Caco-2 (cell line): ENCODE measurements at regions not wholly inside any gene's neighbourhood (a gene's known extent, or its start where the extent isn't known, plus 50 kb on each side); places are given as distances from the start of the nearest gene placed in this dataset.

Source experiments
- BruUV-seq: library from RNA; stranded (reverse); fragments of 400-500 nt; replicated peaks from 2 replicates; lab custom pipeline; 2021; lab: Mats Ljungman, UMichigan
- CTCF ChIA-PET: fragments of 300-600 bp; sonication (Branson Sonifier 250); formaldehyde crosslinking; loops from one replicate; lab custom pipeline; 2022; ENCODE audit warnings: antibody characterized with exemption; lab: Charles Lee
- POLR2A ChIA-PET: fragments of 300-600 bp; sonication (Branson Sonifier 250); formaldehyde crosslinking; loops from one replicate; lab custom pipeline; 2022; ENCODE audit warnings: antibody characterized with exemption; lab: Charles Lee
- DNase-seq, 2 experiments: peaks; one replicate each; pipeline versions ENCODE4 v3.0.0 to v3.0.0-alpha.2; 2020 to 2022
- H3K27me3 ChIP-seq: replicated peaks from 2 replicates; pipeline ENCODE4 v1.6.0; 2011; ENCODE audit warnings: low read length; ENCODE audit not compliant: control insufficient read depth, insufficient read depth
- H3K36me3 ChIP-seq: 2 replicates; pipeline ENCODE4 v1.5.1; 2011; ENCODE audit warnings: low read length; ENCODE audit not compliant: control insufficient read depth, insufficient read depth
- H3K4me1 ChIP-seq: fragments of 250-450 bp; sonication (Bioruptor Pico); 2 replicates; pipeline ENCODE4 v1.5.1; 2020; ENCODE audit warnings: mild to moderate bottlenecking
- H3K4me3 ChIP-seq: 2 replicates; pipeline ENCODE4 v1.5.1; 2011; ENCODE audit warnings: low read depth, mild to moderate bottlenecking, control low read depth, low read length
- H3K9me3 ChIP-seq: fragments of 250-450 bp; sonication (Bioruptor Pico); 2 replicates; pipeline ENCODE4 v1.5.1; 2020; ENCODE audit warnings: mild to moderate bottlenecking, moderate library complexity
- H3K27ac Mint-ChIP-seq: one replicate; pipeline ENCODE4 v1.8.0; 2022; ENCODE audit warnings: mixed read lengths; ENCODE audit not compliant: unreplicated experiment
- H3K27me3 Mint-ChIP-seq: one replicate; pipeline ENCODE4 v1.8.0; 2022; ENCODE audit warnings: mixed read lengths; ENCODE audit not compliant: insufficient read depth, unreplicated experiment
- H3K36me3 Mint-ChIP-seq: one replicate; pipeline ENCODE4 v1.8.0; 2022; ENCODE audit warnings: mild to moderate bottlenecking, mixed read lengths; ENCODE audit not compliant: insufficient read depth, unreplicated experiment
- H3K4me1 Mint-ChIP-seq: one replicate; pipeline ENCODE4 v1.8.0; 2022; ENCODE audit warnings: low read depth, mixed read lengths; ENCODE audit not compliant: unreplicated experiment
- H3K4me3 Mint-ChIP-seq: one replicate; pipeline ENCODE4 v1.8.0; 2022; ENCODE audit warnings: mild to moderate bottlenecking, moderate library complexity, mixed read lengths; ENCODE audit not compliant: unreplicated experiment
- H3K9me3 Mint-ChIP-seq: one replicate; pipeline ENCODE4 v1.8.0; 2022; ENCODE audit warnings: mixed read lengths; ENCODE audit not compliant: unreplicated experiment
- intact Hi-C: fragments of 100-400 bp; cut with micrococcal nuclease; formaldehyde crosslinking; loops from one replicate; pipeline ENCODE4 v1.10.0; 2022; ENCODE audit not compliant: unreplicated experiment
- TF ChIP-seq, protein P1 (sequence below), 2 experiments: fragments of 200-600 bp in 1 of 2; IDR thresholded peaks; 1 replicate in 1 of 2; 2 replicates in 1 of 2; pipeline versions ENCODE4 v1.5.1 to v1.8.0; 2011 to 2022; ENCODE audit warnings: antibody characterized with exemption in 1 of 2, control low read depth in 1 of 2, inconsistent platforms in 1 of 2, low read depth in 1 of 2, low read length in 1 of 2, mild to moderate bottlenecking in 1 of 2, moderate library complexity in 1 of 2; ENCODE audit not compliant: insufficient read depth in 1 of 2, severe bottlenecking in 1 of 2, unreplicated experiment in 1 of 2

DNA sequence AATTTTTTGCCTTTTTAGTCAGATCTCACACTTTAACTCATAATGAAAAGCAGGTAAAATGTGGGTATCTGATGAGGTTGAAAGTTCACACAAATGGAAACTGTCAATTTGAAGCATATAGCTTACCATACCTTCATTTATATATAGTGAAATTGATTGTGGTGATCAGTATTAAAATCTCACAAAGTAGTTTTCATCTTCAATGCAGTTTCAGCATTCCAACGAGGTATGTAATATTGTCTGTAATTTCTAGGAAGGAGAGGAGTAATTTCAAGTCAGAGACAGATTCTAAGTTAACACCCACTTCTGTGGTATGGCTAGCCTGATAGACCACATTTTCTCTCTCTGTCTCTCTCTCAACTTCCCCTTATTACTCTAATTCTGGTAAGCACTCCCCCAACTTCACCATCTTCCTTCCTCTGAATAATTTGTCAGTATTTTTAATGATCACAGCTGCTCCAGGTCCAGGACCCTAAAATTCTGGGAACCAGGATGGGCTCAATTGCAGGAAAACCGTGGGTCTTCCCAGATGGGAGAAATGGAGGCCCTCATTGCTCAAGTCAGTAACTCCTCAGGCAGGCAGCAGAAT, 455.7 kb downstream of the FGF9 start:
- H3K36me3 Mint-ChIP-seq: no peaks in the 10 kb centered on the region
- H3K27ac Mint-ChIP-seq: no peak overlapping the region
- H3K9me3 Mint-ChIP-seq: peaks cover 8% of the 10 kb centered on the region
- H3K4me1 Mint-ChIP-seq: peaks cover 6% of the 10 kb centered on the region
- H3K4me3 ChIP-seq: no peak overlapping the region
- ChIA-PET POLR2A (no interaction called here), CTCF (no interaction called here)
- no peaks in the 10 kb centered on the region for H3K27me3 Mint-ChIP-seq
- no peak overlapping the region for H3K4me3 Mint-ChIP-seq
- intact Hi-C loops: no loop called here
- no TSS peak for BruUV-seq
- TF ChIP-seq, protein P1, sequence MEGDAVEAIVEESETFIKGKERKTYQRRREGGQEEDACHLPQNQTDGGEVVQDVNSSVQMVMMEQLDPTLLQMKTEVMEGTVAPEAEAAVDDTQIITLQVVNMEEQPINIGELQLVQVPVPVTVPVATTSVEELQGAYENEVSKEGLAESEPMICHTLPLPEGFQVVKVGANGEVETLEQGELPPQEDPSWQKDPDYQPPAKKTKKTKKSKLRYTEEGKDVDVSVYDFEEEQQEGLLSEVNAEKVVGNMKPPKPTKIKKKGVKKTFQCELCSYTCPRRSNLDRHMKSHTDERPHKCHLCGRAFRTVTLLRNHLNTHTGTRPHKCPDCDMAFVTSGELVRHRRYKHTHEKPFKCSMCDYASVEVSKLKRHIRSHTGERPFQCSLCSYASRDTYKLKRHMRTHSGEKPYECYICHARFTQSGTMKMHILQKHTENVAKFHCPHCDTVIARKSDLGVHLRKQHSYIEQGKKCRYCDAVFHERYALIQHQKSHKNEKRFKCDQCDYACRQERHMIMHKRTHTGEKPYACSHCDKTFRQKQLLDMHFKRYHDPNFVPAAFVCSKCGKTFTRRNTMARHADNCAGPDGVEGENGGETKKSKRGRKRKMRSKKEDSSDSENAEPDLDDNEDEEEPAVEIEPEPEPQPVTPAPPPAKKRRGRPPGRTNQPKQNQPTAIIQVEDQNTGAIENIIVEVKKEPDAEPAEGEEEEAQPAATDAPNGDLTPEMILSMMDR (IDR thresholded peaks at IDR 0.05; ENCODE audit: insufficient read depth in 1 of 2, low read depth in 1 of 2, low read length in 1 of 2, severe bottlenecking in 1 of 2, unreplicated experiment in 1 of 2): no peak
- no peaks in the 10 kb centered on the region for H3K27me3 ChIP-seq
- H3K4me1 ChIP-seq: no peaks in the 10 kb centered on the region; the same call in 1 of the 2 replicates
- no peaks in the 10 kb centered on the region for H3K9me3 ChIP-seq
- DNase-seq: no peak
- no peaks in the 10 kb centered on the region for H3K36me3 ChIP-seq

DNA sequence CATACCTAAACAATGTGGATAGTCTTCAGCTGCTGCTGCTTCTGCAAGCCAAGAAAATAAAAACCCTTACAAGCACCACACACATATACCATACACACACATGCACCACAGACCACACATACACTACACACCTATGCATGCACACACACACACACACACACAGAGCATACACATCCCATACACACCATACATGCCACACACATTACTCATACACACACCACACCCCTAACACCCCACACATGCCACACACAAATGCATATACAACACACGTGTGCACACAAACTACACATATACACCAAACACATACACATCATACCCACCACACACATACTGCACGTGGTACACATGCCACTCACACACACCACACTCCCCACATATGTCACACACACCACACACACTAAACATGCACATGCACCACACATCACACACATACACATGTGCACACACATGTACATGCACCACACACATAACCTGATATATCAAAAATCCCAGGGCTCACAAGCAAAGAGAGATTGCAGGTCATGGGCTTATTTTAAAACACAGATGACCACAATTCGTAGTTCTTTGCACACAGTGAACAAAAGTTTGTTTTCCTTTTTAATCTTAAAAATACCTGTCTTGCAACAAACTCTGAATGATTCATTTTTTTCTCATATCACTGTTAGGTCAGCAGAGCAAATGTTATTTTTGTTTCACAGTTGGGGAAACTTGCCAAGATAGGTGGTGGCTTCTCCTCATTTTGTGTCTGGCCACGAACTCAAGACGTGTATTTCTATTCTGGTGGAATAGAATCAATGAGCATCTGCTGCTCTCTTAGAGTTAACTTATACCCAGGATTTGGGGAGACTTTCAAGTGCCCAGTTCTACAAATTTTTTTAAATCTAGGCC, 456.6 kb downstream of the FGF9 start:
- no peak for DNase-seq
- Histone ChIP-seq H3K4me3 (no peak overlapping the region), H3K9me3 (no peaks in the 10 kb centered on the region), H3K4me1 (no peaks in the 10 kb centered on the region; the same call in 1 of the 2 replicates), H3K36me3 (no peaks in the 10 kb centered on the region), H3K27me3 (no peaks in the 10 kb centered on the region)
- Mint-ChIP-seq H3K9me3 (peaks cover 10% of the 10 kb centered on the region), H3K36me3 (no peaks in the 10 kb centered on the region), H3K27me3 (no peaks in the 10 kb centered on the region), H3K4me3 (no peak overlapping the region), H3K27ac (no peak overlapping the region), H3K4me1 (peaks cover 7% of the 10 kb centered on the region)
- ChIA-PET CTCF (no interaction called here), POLR2A (no interaction called here)
- BruUV-seq: no TSS peak
- intact Hi-C loops: no loop called here
- TF ChIP-seq, protein P1 (IDR thresholded peaks at IDR 0.05; ENCODE audit: insufficient read depth in 1 of 2, low read depth in 1 of 2, low read length in 1 of 2, severe bottlenecking in 1 of 2, unreplicated experiment in 1 of 2): no peak

DNA sequence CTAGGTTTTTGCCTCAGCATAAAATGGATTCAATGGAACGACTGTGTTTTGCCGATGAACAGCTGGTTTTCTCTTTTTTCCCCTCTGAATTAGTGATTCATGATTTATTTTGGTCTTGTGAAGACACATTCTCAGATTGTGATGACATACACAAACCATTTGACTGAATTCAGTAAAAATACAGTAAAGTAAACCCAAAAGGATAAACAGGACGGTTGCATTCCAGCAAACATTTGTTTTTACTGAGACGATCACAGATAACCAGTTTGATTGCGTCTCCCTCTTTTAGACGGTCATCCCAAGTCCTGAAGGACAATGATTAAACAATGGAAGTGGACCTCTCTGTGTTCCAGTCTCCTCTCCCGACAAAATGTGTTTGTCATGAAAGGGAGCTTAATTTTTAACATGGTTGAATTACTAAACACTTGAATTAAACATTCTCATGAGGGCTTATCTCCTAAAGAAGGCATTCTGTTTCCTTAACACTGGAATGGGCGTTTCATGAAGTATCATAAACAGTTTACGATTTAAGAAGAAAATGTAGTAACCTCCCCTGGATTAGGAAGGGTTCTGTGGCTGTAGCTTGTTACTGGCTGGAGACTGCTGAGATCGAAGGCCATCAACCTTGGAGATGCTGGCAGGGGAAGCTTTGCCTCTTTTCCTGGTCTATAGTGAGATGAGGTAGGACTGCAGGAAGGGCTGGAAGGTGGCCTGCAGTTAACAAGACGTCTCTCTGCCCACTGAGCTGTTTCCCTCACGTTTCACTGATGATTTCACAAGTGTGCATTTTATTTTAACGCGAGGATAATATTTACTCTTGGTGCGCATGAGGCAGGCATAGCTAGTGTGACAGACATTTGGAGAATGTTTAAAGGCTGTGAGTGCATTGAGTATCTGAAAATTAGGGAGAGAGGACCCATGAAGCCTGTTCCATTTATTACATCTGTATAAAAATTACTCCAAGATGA, 457.9 kb downstream of the FGF9 start:
- H3K9me3 ChIP-seq: no peaks in the 10 kb centered on the region
- no peaks in the 10 kb centered on the region for H3K36me3 Mint-ChIP-seq
- H3K4me1 Mint-ChIP-seq: peaks cover 14% of the 10 kb centered on the region
- H3K27ac Mint-ChIP-seq: no peak overlapping the region
- no peaks in the 10 kb centered on the region for H3K27me3 ChIP-seq
- no peak overlapping the region for H3K4me3 Mint-ChIP-seq
- intact Hi-C loops: no loop called here
- no peak overlapping the region for H3K4me3 ChIP-seq
- TF ChIP-seq, protein P1 (IDR thresholded peaks at IDR 0.05; ENCODE audit: insufficient read depth in 1 of 2, low read depth in 1 of 2, low read length in 1 of 2, severe bottlenecking in 1 of 2, unreplicated experiment in 1 of 2): no peak
- no TSS peak for BruUV-seq
- no peaks in the 10 kb centered on the region for H3K36me3 ChIP-seq
- peaks cover under 1% of the 10 kb centered on the region; the same call in 1 of the 2 replicates for H3K4me1 ChIP-seq
- no peak for DNase-seq
- CTCF ChIA-PET: no interaction called here
- H3K9me3 Mint-ChIP-seq: peaks cover 10% of the 10 kb centered on the region
- POLR2A ChIA-PET: no interaction called here
- H3K27me3 Mint-ChIP-seq: no peaks in the 10 kb centered on the region
